NCI-H510A (cell line): ENCODE measurements at regions not wholly inside any gene's neighbourhood (a gene's known extent, or its start where the extent isn't known, plus 50 kb on each side); places are given as distances from the start of the nearest gene placed in this dataset.
"Not testable (repeated sequence)": the region's sequence is repeated elsewhere in the genome, so short reads cannot be mapped to it uniquely, and the experiment has no call there.

Experiments used
- DNase-seq: peaks from one replicate; lab custom pipeline; 2025; lab: John Stamatoyannopoulos, UW

- DNase-seq: no peak
These were observed 50.4 kb upstream of the TRAM1L1 start for GRCh38 chr4:117135634-117136354.

- DNase-seq: no peak
These were observed 51.8 kb upstream of the TRAM1L1 start for GRCh38 chr4:117137145-117137544.

DNA sequence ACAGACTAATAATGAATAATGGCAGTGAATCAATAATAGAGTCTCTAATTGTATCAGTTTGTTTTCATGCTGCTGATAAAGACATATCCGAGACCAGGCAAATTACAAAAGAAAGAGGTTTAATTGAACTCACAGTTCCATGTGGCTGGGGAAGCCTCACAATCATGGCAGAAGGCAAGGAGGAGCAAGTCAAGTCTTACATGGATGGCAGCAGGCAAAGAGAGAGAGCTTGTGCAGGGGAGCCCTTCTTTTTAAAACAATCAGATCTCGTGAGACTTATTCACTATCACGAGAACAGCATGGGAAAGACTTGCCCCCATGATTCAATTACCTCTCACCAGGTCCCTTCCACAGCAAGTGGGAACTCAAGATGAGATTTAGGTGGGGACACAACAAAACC lies 53.4 kb upstream of the TRAM1L1 start:
- not testable (repeated sequence) for DNase-seq

DNA sequence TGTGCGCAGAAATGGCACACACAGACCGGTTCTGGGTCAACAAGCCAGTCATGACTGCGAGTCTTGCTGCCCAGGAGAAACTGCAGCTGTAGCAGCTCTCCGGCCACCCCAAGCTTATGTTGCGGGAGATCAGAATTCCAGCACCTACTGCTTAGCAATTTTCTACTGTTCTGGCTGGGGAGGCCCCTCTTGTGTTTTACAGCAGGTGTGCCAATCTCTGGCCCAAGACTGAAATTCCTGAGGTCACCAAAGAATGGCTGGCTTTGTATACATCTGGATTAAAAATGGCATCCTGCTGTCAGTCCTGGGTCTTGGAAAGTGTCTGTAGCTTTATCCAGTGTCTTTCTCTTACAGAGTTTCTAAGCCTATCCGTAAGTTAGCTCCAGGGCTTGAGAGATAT lies 68.9 kb upstream of the TRAM1L1 start:
- DNase-seq: no peak

DNA sequence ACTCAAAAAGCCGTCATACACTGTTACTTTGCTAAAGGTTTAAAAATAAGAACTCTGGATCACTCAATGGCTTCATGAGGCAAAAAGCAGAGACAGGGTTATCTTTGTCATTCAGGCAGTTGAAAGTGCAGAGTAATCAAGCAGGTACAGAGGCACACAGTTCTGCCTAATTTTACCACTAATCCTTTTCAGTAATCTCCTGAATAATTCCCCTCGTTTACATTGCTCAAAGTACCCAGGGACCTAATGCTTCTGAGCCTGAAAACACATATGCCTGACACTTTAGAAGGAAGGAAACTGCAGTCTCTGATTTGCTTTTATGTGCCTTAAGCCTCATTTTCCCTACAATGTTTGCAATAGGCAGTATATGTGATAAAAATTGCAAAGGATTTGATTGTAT lies 71.4 kb upstream of the TRAM1L1 start:
- no peak for DNase-seq

DNA sequence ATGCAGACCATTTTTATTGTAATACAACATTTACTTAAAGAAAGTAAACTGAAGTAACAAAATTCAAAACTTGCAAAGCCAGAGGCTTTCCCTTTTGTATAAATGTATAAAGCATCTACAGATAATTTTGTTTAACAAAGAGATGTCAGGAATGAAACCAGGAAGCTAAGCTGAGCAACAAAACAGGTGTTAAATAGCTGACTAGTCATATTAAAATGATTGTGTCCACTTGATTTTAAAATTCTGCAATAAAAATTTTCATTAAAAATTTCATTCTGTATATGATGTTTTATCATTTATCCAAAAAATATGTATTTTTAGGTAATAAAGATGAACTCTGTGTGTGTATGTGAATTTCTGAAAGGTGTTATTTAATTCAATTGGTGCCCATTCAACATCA lies 72.0 kb upstream of the TRAM1L1 start:
- DNase-seq: no peak

GRCh38 chr4:117162976-117163375 lies 77.6 kb upstream of the TRAM1L1 start:
- DNase-seq: no peak

DNA sequence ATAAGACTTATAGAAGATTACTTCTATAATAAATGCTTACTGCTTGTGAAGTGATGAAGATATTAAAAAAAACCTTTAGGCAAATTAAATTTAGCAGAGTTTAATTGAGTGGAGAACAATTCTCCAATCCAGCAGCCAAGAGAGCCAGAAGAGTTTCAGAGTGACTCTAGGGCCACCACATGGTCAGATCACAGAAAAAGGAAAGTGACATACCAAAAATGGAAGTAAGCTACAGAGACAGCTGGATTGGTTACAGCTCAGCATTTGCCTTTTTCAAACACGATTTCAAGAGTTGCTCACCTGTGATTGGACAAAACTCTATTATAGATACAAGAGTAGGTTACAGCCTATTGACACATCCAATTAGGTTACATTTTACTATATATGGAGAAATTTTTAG lies 79.0 kb upstream of the TRAM1L1 start:
- no peak for DNase-seq

GRCh38 chr4:117175369-117175768 lies 90.0 kb upstream of the TRAM1L1 start:
- DNase-seq: not testable (repeated sequence)

DNA sequence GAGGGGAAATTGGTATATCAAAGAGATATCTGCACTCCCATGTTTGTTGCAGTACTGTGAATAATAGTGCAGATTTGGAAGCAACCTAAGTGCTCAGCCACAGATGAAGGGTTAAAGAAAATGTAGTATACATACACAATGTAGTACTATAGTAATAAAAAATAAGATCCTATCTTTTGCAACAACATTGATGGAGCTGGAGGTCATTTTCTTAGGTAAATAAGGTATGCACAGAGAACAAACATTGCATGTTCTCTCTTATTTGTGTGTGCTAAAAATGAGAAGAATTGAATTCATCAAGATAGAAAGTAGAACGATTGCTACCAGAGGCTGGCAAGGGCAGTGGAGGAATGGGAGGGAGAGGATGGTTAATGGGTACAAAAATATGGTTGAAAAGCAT lies 117.9 kb upstream of the TRAM1L1 start:
- no peak for DNase-seq

- DNase-seq: no peak
These were observed 125.2 kb upstream of the TRAM1L1 start for GRCh38 chr4:117210551-117210950.

DNA sequence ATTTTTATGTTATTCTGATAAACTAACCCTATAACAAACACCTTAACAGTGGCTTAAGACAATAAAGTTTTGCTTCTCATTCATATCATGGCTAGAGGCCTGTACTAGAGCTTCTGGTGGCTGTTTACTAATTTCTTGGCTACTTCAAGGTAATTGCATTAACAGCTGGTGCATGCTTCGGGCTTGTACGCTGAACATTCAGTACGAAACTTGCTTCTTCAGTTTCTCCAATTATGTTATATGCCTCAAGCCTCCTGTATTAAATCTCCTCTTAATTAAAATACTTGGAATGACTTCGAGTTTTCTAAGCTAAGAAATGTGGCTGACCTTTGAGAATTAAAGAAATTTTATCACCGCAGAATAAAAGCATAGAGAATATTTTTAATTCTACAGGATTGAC lies 138.9 kb upstream of the TRAM1L1 start:
- DNase-seq: no peak

GRCh38 chr4:117225471-117225870 lies 140.1 kb upstream of the TRAM1L1 start:
- DNase-seq: no peak

DNA sequence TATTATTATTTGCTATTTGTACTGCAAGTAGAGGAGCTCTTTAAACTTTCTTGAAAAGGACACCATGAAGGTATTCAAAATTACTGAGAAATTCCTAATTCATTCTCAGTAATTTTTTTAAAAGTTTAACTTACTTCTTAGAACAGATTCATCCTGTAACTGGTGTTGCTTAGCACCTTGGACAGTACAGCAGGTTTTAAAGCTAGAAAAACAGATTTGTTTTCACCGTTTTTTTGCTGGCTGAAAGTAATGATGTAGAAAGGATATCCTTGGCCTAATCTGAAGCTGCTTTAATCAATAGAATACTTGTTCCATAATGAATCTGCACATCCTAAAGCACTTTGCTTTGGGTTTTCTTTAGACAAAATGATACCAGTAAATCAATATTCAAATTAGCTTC lies 142.5 kb upstream of the TRAM1L1 start:
- DNase-seq: no peak

DNA sequence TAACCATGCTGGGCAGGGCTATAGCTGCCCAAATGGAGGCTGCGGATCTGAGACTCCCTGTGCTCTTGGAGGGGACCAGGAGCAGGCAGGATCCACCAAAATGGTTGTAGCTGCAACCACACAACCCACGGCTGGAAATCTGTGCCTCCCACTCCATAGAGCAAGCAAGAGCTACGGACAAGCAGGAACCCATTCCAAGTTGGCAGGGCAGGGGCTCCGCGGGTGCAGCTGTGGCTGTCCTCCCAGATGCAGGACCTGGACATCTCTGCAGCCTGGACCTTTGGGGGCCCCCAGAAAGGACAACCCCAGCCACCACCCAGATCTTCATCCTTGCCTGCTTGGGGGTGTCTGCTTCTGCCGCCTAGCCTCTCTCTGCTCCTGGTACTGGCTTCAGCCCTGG lies 154.1 kb upstream of the TRAM1L1 start:
- DNase-seq: no peak

GRCh38 chr4:117249333-117249732 lies 164.0 kb upstream of the TRAM1L1 start:
- no peak for DNase-seq

GRCh38 chr4:117264072-117264471 lies 178.7 kb upstream of the TRAM1L1 start:
- no peak for DNase-seq

DNA sequence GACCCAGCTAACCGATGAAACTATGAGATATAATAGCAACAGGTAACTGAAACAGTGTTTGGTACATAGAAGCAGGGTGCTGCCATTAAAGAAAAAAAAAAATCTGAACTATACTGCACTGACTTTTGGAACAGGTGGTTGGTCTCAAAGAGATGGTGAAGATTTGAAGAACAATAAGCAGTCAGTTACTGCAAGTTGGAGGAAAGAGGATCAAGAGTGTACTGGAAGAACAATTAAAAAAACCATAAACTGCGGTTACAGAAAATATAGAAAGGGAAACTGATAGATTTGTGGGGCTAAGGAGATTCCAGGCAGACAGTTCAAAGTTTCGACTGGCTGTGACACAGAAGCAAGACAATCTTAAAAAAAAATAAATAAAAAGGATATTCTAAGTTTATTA lies 181.9 kb upstream of the TRAM1L1 start:
- DNase-seq: no peak

DNA sequence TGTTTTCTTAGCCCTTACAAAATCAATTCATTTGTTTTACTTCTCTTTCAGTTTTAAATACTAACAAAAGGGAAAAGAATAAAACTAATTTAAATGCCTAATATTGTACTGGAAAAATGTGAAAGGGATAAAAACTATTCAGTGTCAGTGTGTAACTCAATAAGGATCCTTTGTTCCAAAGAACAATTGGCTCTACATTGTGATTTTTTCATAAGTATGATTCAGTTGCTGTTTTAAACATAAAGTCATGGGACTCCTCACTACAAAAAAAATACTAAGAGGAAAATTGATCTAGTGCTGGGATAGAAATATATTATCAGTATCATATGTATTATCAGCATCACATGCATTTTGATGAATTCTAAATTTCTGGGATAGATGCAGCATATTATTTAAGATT lies 199.4 kb upstream of the TRAM1L1 start:
- no peak for DNase-seq

DNA sequence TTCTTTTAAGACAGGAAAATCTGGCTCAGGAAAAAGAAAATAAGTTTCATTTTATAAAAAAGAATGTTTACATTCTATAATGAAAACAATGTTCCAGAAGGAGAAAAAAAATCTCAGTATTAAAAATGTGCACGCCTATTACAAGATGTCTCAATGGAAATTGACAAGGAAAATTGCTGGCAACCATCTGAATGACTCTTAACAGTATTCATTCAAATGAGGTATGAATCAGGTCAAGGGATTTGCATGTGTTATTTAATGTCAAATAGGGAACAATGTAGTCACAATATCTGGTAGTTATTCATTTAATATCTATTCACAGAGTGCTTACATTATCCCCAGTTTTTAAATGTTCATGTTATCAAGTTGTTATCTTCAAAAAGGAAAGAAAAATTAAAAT lies 208.4 kb upstream of the TRAM1L1 start:
- no peak for DNase-seq

- no peak for DNase-seq
These were observed 216.8 kb upstream of the TRAM1L1 start for GRCh38 chr4:117302226-117302625.

GRCh38 chr4:117311215-117311614 lies 225.8 kb upstream of the TRAM1L1 start:
- no peak for DNase-seq

GRCh38 chr4:117311989-117312388 lies 226.6 kb upstream of the TRAM1L1 start:
- DNase-seq: no peak

DNA sequence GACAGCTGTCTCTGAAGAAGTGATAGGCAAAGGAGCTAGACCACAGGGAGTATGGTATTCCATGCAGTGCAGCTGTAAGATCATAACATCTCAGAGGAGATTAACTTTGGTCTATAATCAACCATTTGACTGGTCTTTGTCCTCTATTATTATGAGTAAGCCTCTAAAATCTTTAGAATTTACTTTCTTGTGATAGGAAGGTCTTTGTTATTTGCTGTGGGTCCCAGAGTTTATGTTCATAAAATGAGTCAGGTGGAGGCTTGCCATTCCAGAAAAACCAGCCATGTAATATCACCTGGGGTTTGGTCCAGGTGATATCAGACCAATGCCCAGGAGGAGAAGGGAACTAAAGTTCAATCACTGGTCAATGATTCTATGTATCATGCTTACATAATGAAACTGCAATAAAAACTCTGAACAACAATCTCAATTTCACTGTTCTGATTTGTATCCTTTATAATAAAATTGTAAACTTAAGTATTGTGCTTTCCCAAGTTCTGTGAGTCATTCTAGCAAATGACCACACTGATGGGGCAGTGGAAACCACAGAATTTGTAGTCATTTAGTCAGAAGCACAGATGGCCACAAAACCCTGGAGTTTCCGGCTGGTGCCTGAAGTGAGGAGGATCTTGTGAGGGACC lies 239.6 kb upstream of the TRAM1L1 start:
- DNase-seq: no peak
